SIG-M5 treated with dmso at 0.1 percent for 504 hours (cell line): ENCODE measurements at regions not wholly inside any gene's neighbourhood (a gene's known extent, or its start where the extent isn't known, plus 50 kb on each side); places are given as distances from the start of the nearest gene placed in this dataset.

Experiments
- DNase-seq: peaks from one replicate; lab custom pipeline; 2025; ENCODE audit not compliant: unreplicated experiment; lab: John Stamatoyannopoulos, UW

- DNase-seq, result no peak
Observed at GRCh38 chr3:155029941-155030340, 50.2 kb upstream of the MME start.

- DNase-seq, result peak; percentile 12
Observed at GRCh38 chr3:155026999-155027591, 53.0 kb upstream of the MME start.

GRCh38 chr3:155024006-155024638, 56.0 kb upstream of the MME start:
- no peak for DNase-seq

GRCh38 chr3:155022896-155023295, 57.2 kb upstream of the MME start:
- DNase-seq, result no peak

GRCh38 chr3:155019575-155019974, 60.5 kb upstream of the MME start:
- no peak for DNase-seq

- DNase-seq, result peak; percentile 18
Observed at GRCh38 chr3:155018621-155019330, 61.3 kb upstream of the MME start.

GRCh38 chr3:155015776-155016436, 64.2 kb upstream of the MME start:
- DNase-seq, result no peak

- no peak for DNase-seq
Observed at GRCh38 chr3:155014953-155015352, 65.2 kb upstream of the MME start.

GRCh38 chr3:155013427-155013826, 66.7 kb upstream of the MME start:
- DNase-seq, result no peak

- no peak for DNase-seq
Observed at GRCh38 chr3:155012584-155012983, 67.5 kb upstream of the MME start.

- no peak for DNase-seq
Observed at GRCh38 chr3:155010416-155010815, 69.7 kb upstream of the MME start.

- no peak for DNase-seq
Observed at GRCh38 chr3:155009217-155009616, 70.9 kb upstream of the MME start.

GRCh38 chr3:155007729-155008128, 72.4 kb upstream of the MME start:
- DNase-seq, result no peak

- DNase-seq, result peak; percentile 75
Observed at GRCh38 chr3:155001289-155002010, 78.7 kb upstream of the MME start.

- no peak for DNase-seq
Observed at GRCh38 chr3:154992655-154993054, 87.5 kb upstream of the MME start.

- no peak for DNase-seq
Observed at GRCh38 chr3:154990543-154990942, 89.6 kb upstream of the MME start.

GRCh38 chr3:154987846-154988245, 92.3 kb upstream of the MME start:
- DNase-seq, result no peak

GRCh38 chr3:154981664-154982063, 98.5 kb upstream of the MME start:
- no peak for DNase-seq

GRCh38 chr3:154981201-154981600, 98.9 kb upstream of the MME start:
- DNase-seq, result no peak

- DNase-seq, result no peak
Observed at GRCh38 chr3:154979331-154979730, 100.8 kb upstream of the MME start.

- DNase-seq, result no peak
Observed at GRCh38 chr3:154977666-154978065, 102.5 kb upstream of the MME start.
